DND-41 (cell line): ENCODE measurements at regions not wholly inside any gene's neighbourhood (a gene's known extent, or its start where the extent isn't known, plus 50 kb on each side); places are given as distances from the start of the nearest gene placed in this dataset.

Experiments
- EZH2 ChIP-seq: IDR thresholded peaks from 3 replicates; pipeline ENCODE4 v1.6.1; 2012; ENCODE audit warnings: borderline replicate concordance, low read depth, mild to moderate bottlenecking, moderate library complexity, low read length, inconsistent platforms; ENCODE audit not compliant: severe bottlenecking
- TF ChIP-seq, protein P1 (sequence below): IDR thresholded peaks from 2 replicates; pipeline ENCODE4 v1.5.1; 2012; ENCODE audit warnings: borderline replicate concordance, low read length, moderate library complexity, mild to moderate bottlenecking; ENCODE audit not compliant: poor library complexity, severe bottlenecking; ENCODE audit errors: extremely low read depth

DNA sequence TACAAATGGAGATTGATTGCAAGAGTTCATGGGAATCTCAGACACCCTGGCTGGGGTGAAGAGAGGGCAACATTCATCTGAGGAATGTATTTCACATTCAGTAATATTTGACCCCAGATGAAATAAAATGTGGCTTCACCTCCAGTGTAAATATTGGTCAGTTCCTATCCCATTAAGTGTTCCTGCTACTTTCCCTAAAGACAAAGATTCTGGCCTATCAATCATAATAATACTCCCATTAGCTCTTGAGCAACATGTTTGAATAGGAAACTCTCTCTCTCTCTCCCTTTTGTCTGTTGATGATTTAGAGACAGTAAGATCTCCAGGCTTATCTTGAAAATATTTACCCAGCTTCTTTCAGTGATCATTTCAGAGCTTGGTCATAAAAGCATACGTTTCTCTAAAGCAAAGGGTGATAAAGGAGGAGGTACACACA is 70.1 kb downstream of the KCNJ2 start:
- TF ChIP-seq, protein P1, sequence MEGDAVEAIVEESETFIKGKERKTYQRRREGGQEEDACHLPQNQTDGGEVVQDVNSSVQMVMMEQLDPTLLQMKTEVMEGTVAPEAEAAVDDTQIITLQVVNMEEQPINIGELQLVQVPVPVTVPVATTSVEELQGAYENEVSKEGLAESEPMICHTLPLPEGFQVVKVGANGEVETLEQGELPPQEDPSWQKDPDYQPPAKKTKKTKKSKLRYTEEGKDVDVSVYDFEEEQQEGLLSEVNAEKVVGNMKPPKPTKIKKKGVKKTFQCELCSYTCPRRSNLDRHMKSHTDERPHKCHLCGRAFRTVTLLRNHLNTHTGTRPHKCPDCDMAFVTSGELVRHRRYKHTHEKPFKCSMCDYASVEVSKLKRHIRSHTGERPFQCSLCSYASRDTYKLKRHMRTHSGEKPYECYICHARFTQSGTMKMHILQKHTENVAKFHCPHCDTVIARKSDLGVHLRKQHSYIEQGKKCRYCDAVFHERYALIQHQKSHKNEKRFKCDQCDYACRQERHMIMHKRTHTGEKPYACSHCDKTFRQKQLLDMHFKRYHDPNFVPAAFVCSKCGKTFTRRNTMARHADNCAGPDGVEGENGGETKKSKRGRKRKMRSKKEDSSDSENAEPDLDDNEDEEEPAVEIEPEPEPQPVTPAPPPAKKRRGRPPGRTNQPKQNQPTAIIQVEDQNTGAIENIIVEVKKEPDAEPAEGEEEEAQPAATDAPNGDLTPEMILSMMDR, result no peak
- no peak for TF ChIP-seq EZH2
